ENCODE measurements at regions not wholly inside any gene's neighbourhood (a gene's known extent, or its start where the extent isn't known, plus 50 kb on each side); places are given as distances from the start of the nearest gene placed in this dataset.
"Not testable (repeated sequence)": the region's sequence is repeated elsewhere in the genome, so short reads cannot be mapped to it uniquely, and the experiment has no call there.

- no peak for DNase-seq
- H3K36me3 Mint-ChIP-seq: no peaks in the 10 kb centered on the region
- peaks cover 3% of the 10 kb centered on the region for H3K9me3 Mint-ChIP-seq
- H3K27me3 Mint-ChIP-seq: no peaks in the 10 kb centered on the region
- no peaks in the 10 kb centered on the region for H3K4me1 Mint-ChIP-seq
- no peak overlapping the region for H3K4me3 Mint-ChIP-seq
- no peak for ATAC-seq (ENCODE audit: low read depth)
- H3K27ac Mint-ChIP-seq: no peak overlapping the region
- POLR2A ChIA-PET: no interaction called here
These were observed 299.8 kb upstream of the CNTN5 start for GRCh38 chr11:98720951-98721350.

GRCh38 chr11:98725471-98725870 lies 295.3 kb upstream of the CNTN5 start:
- ATAC-seq (ENCODE audit: low read depth) (no peak), DNase-seq (no peak)
- Mint-ChIP-seq H3K4me3 (no peak overlapping the region), H3K27ac (no peak overlapping the region), H3K4me1 (no peaks in the 10 kb centered on the region), H3K36me3 (no peaks in the 10 kb centered on the region), H3K9me3 (peaks cover 1% of the 10 kb centered on the region), H3K27me3 (no peaks in the 10 kb centered on the region)
- POLR2A ChIA-PET: no interaction called here

GRCh38 chr11:98728421-98728820 lies 292.3 kb upstream of the CNTN5 start:
- Mint-ChIP-seq H3K36me3 (no peaks in the 10 kb centered on the region), H3K27me3 (no peaks in the 10 kb centered on the region), H3K9me3 (peaks cover under 1% of the 10 kb centered on the region), H3K4me3 (no peak overlapping the region), H3K4me1 (no peaks in the 10 kb centered on the region), H3K27ac (no peak overlapping the region)
- POLR2A ChIA-PET: no interaction called here
- DNase-seq (no peak), ATAC-seq (ENCODE audit: low read depth) (no peak)

GRCh38 chr11:98729118-98729517 lies 291.6 kb upstream of the CNTN5 start:
- Mint-ChIP-seq H3K27me3 (no peaks in the 10 kb centered on the region), H3K27ac (no peak overlapping the region), H3K4me3 (no peak overlapping the region), H3K4me1 (no peaks in the 10 kb centered on the region), H3K9me3 (peaks cover 4% of the 10 kb centered on the region), H3K36me3 (no peaks in the 10 kb centered on the region)
- POLR2A ChIA-PET: no interaction called here
- no peak for DNase-seq
- ATAC-seq (ENCODE audit: low read depth): no peak

- Mint-ChIP-seq H3K4me1 (no peaks in the 10 kb centered on the region), H3K27ac (no peak overlapping the region), H3K9me3 (peaks cover 6% of the 10 kb centered on the region), H3K36me3 (no peaks in the 10 kb centered on the region), H3K27me3 (no peaks in the 10 kb centered on the region), H3K4me3 (no peak overlapping the region)
- DNase-seq: no peak
- POLR2A ChIA-PET: no interaction called here
- ATAC-seq (ENCODE audit: low read depth): no peak
These were observed 287.8 kb upstream of the CNTN5 start for GRCh38 chr11:98732947-98733346.

GRCh38 chr11:98733378-98733777 lies 287.4 kb upstream of the CNTN5 start:
- DNase-seq; H3K9me3 Mint-ChIP-seq; H3K27ac Mint-ChIP-seq; H3K36me3 Mint-ChIP-seq; H3K27me3 Mint-ChIP-seq; H3K4me3 Mint-ChIP-seq; ATAC-seq (ENCODE audit: low read depth); H3K4me1 Mint-ChIP-seq; POLR2A ChIA-PET: not testable (repeated sequence)

- ATAC-seq (ENCODE audit: low read depth): no peak
- Mint-ChIP-seq H3K9me3 (peaks cover 6% of the 10 kb centered on the region), H3K27ac (no peak overlapping the region), H3K4me3 (no peak overlapping the region), H3K36me3 (no peaks in the 10 kb centered on the region), H3K27me3 (no peaks in the 10 kb centered on the region), H3K4me1 (no peaks in the 10 kb centered on the region)
- POLR2A ChIA-PET: no interaction called here
- no peak for DNase-seq
These were observed 286.1 kb upstream of the CNTN5 start for GRCh38 chr11:98734686-98735085.

- Mint-ChIP-seq H3K27ac (no peak overlapping the region), H3K27me3 (no peaks in the 10 kb centered on the region), H3K36me3 (no peaks in the 10 kb centered on the region), H3K4me3 (no peak overlapping the region), H3K4me1 (no peaks in the 10 kb centered on the region), H3K9me3 (peaks cover 6% of the 10 kb centered on the region)
- DNase-seq (no peak), ATAC-seq (ENCODE audit: low read depth) (no peak)
- POLR2A ChIA-PET: no interaction called here
These were observed 283.9 kb upstream of the CNTN5 start for GRCh38 chr11:98736833-98737232.

- Mint-ChIP-seq H3K9me3 (peaks cover 3% of the 10 kb centered on the region), H3K27ac (no peak overlapping the region), H3K27me3 (no peaks in the 10 kb centered on the region), H3K4me1 (no peaks in the 10 kb centered on the region), H3K36me3 (no peaks in the 10 kb centered on the region), H3K4me3 (no peak overlapping the region)
- ATAC-seq (ENCODE audit: low read depth) (no peak), DNase-seq (no peak)
- POLR2A ChIA-PET: no interaction called here
These were observed 280.4 kb upstream of the CNTN5 start for GRCh38 chr11:98740321-98740720.

- H3K36me3 Mint-ChIP-seq; H3K27me3 Mint-ChIP-seq; ATAC-seq (ENCODE audit: low read depth); POLR2A ChIA-PET; H3K4me3 Mint-ChIP-seq; H3K27ac Mint-ChIP-seq; H3K9me3 Mint-ChIP-seq; DNase-seq; H3K4me1 Mint-ChIP-seq: not testable (repeated sequence)
These were observed 257.3 kb upstream of the CNTN5 start for GRCh38 chr11:98763446-98763845.

GRCh38 chr11:98766903-98767302 lies 253.8 kb upstream of the CNTN5 start:
- no peak for ATAC-seq (ENCODE audit: low read depth)
- Mint-ChIP-seq H3K4me3 (no peak overlapping the region), H3K27me3 (no peaks in the 10 kb centered on the region), H3K27ac (no peak overlapping the region), H3K36me3 (no peaks in the 10 kb centered on the region), H3K4me1 (no peaks in the 10 kb centered on the region), H3K9me3 (peaks cover 5% of the 10 kb centered on the region)
- POLR2A ChIA-PET: no interaction called here
- no peak for DNase-seq

- H3K4me3 Mint-ChIP-seq; H3K36me3 Mint-ChIP-seq; ATAC-seq (ENCODE audit: low read depth); H3K4me1 Mint-ChIP-seq; H3K27me3 Mint-ChIP-seq; H3K27ac Mint-ChIP-seq; POLR2A ChIA-PET; H3K9me3 Mint-ChIP-seq; DNase-seq: not testable (repeated sequence)
These were observed 250.7 kb upstream of the CNTN5 start for GRCh38 chr11:98770046-98770445.

- Mint-ChIP-seq H3K27me3 (no peaks in the 10 kb centered on the region), H3K4me1 (no peaks in the 10 kb centered on the region), H3K4me3 (no peak overlapping the region), H3K27ac (no peak overlapping the region), H3K36me3 (no peaks in the 10 kb centered on the region), H3K9me3 (peaks cover 5% of the 10 kb centered on the region)
- DNase-seq (no peak), ATAC-seq (ENCODE audit: low read depth) (no peak)
- POLR2A ChIA-PET: no interaction called here
These were observed 249.0 kb upstream of the CNTN5 start for GRCh38 chr11:98771791-98772190.

- Mint-ChIP-seq H3K27me3 (no peaks in the 10 kb centered on the region), H3K4me1 (no peaks in the 10 kb centered on the region), H3K36me3 (no peaks in the 10 kb centered on the region), H3K4me3 (no peak overlapping the region), H3K9me3 (peaks cover 4% of the 10 kb centered on the region), H3K27ac (no peak overlapping the region)
- DNase-seq (no peak), ATAC-seq (ENCODE audit: low read depth) (no peak)
- POLR2A ChIA-PET: no interaction called here
These were observed 247.9 kb upstream of the CNTN5 start for GRCh38 chr11:98772893-98773292.

- ATAC-seq (ENCODE audit: low read depth): no peak
- peaks cover 4% of the 10 kb centered on the region for H3K9me3 Mint-ChIP-seq
These were observed 227.5 kb upstream of the CNTN5 start for GRCh38 chr11:98793276-98793675.

More at GRCh38 chr11:98793276-98793675, 227.5 kb upstream of the CNTN5 start:
- no peak for DNase-seq
- POLR2A ChIA-PET: no interaction called here
- H3K4me1 Mint-ChIP-seq: no peaks in the 10 kb centered on the region
- no peak overlapping the region for H3K4me3 Mint-ChIP-seq
- H3K27me3 Mint-ChIP-seq: no peaks in the 10 kb centered on the region
- H3K36me3 Mint-ChIP-seq: no peaks in the 10 kb centered on the region
- no peak overlapping the region for H3K27ac Mint-ChIP-seq

Data from activated naive CD8-positive, alpha-beta T cell treated with anti-CD3 and anti-CD28 coated beads, Interleukin-2, amount 10 ng/mL, durations not matched to agents 7 days and 5 days (primary cell).